HG02885 (cell line): ENCODE measurements at regions not wholly inside any gene's neighbourhood (a gene's known extent, or its start where the extent isn't known, plus 50 kb on each side); places are given as distances from the start of the nearest gene placed in this dataset.

ENCODE experiments used
- ATAC-seq: cut with Tn5 transposase; IDR thresholded peaks from one replicate; pipeline ENCODE4 v1.9.1; 2021; ENCODE audit warnings: mild to moderate bottlenecking; ENCODE audit not compliant: unreplicated experiment, poor library complexity

- ATAC-seq: no peak
Observed at GRCh38 chr11:11056316-11056715, 198.5 kb upstream of the ZBED5 start.

DNA sequence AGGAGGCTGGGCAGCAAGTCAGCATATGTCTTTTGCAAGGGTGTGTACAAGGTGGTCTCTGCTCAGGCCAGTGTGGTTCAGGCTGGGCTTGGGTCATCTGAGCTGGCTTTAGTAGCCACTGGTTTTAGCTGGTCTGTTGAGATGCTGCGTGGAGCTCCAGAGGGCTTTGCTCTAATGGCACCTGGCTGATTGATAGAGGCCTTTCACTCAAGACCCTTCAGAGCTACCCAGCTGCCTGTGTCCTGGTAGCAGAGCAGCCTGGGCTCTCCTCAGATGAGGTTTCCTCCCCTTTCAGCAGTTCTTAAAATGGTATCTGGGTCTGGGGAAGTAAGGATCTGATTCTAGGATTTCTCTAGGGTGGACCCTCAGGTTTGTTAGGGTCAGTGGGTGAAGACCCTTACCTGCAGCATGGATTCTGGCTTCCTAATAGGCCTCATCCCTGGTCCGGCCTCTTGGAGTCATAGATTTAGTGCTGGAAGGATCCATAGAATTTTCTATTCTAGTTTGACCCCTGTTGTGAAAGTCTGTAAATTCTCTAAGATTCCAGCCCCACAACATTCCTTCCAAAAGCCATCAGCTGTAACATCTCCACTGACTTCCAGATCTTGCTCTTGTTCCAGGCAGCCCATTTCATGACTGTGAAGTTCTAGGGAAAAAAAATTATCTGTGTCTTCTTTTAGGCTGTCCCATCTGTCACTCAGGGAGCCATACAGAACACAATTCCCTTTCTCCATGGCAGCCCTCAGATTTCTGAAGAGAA is 190.2 kb upstream of the ZBED5 start:
- ATAC-seq: no peak

GRCh38 chr11:11046781-11047180 is 188.9 kb upstream of the ZBED5 start:
- no peak for ATAC-seq

DNA sequence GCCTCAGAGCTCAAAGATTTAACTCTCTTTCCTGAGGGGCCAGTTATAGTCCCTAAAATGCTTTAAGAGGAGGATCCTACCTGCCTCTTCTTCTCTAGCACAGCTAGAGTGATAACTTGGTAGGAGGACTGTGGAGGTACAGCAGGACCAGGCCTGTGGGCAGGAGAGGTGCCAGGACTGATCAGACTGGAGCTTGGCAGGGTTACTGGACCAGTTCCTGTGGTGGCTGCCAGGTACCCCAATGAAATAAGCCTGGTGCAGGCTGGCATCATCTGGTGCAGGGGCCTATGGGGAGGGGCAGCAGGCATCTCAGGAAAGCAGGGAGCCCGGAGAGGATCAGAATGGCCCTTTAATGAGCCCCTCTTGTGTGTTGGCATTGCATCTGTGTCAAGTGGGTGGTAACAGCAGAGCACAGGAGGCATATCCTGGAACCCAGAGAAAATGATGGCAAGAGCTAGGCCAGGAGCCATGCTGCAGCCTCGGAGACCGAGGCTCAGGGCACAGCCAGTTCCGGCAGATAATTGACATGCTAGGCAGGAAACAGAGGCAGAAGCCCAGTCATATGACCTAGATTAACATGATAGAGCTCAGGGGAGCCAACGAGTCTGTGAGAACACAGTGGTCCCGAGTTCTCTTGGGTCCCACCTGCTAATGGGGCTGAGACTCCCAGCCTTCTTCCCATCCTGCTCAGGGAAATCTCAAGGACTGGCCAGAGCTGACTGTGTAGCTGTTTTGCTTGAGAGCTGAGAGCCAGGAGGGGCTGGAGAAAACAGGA is 187.5 kb upstream of the ZBED5 start:
- ATAC-seq: no peak

DNA sequence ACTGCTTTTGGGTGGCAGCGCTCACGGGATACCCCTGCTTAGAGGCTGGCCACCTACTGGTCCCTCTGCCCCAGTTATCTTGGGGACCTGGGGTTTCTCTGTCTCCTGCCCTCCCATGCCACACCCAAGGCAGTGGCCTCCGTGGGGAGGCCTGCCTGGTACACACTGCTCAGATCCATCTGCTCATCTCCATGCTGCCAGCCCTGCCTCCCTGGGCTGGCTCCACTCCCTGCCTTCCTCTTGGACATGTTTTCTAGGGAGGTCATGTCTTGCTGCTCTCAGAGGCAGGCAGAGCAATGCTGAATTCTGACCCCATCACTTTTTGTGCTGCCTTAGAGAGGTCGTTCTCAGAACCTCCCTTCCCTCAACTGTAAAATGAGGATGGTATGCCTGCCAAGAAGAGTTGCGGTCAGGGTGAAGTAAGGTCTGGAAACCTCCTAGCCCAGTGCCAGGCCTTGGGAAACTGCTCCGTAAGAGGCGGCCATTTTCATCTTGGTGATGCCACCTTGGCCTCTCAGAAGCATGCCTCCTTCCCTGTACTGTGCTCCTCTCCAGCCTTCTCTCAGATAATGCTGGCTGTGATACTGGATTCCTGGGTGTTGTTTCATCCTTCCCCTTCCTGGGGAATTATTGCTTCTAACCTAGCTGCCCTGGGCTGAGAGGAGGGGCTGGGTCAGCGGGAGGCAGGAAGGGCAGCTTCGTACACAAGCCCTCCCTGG is 186.4 kb upstream of the ZBED5 start:
- ATAC-seq: no peak

- ATAC-seq: no peak
Observed at GRCh38 chr11:11043721-11044120, 185.9 kb upstream of the ZBED5 start.

DNA sequence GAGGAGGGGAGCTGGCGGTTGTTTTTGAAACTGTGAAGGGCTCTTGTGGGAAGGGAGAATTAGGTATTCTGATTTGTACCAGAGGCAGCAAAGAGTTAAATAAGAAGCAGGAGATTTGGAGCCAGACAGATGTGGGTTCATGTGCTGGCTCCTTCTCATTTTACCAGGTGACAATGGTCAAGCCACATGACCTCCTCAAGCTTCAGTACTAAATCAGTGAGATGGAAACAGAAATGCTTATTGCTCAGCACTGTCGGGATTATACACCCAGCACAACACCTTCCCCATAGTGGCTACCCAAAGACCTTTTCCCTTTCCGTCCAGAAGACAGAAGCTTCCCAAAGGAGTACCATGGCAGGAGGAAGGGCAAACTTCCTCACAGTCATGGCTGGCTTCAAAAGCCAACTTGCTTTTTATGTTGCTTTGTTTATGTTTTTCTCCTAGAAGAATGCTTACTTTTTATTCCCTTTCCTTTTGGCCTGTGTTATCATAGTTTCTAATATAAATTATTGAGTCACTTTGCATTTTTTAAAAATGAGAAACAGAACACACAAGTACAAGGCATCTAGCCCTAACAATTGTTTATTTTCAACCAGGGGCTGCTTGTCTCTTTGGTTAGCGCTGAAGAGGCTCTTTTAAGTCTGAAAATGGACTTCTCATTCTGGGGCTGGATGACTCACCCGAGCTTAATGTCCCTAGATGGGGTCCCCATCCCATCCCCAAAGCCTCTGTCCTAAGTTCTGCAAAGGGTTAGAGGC is 181.5 kb upstream of the ZBED5 start:
- no peak for ATAC-seq

GRCh38 chr11:11038782-11039181 is 180.9 kb upstream of the ZBED5 start:
- no peak for ATAC-seq

- ATAC-seq: no peak
Observed at GRCh38 chr11:11038352-11038751, 180.5 kb upstream of the ZBED5 start.

DNA sequence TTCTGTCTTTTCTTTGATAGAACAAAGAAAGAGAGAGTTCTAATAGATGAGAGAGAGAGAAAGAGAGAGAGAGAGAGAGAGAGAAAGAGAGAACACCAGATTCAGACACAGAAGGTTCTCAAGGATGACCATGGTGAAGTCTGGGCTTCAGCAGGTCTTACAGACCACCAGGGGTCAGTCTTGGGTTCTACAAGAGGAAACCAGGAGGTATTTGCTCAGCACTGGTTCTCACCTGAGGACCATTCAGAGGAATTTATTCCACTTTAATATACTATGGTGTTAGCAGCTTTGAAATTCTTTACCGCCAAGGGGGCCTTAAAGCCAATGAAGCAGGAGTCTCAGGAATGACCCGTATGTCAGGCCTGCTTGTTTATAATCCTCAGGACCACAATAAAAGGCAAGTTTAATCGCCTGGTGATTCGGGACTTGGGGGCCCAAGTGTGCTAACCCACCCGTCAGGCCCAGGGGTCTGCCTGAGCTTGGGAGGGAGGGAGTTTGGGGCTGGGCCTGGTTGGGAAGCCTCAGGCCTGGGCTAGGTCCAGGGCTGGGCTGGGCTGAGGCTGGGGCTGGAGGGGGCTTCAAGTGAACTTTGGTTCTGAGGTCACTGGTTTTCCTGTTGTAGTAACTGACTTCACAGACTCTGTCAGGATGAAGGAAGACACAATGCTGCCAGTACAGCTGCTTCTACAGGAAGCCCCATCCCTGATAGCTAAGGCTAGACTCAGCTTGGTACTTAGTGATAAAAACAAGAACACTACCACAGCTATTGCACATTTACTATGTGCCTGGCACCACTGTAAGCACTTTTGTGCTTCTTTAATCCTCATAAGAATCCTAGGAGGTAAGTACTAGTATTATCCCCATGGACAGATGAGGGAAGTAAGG is 179.2 kb upstream of the ZBED5 start:
- ATAC-seq: no peak

GRCh38 chr11:11036185-11036847 is 178.5 kb upstream of the ZBED5 start:
- no peak for ATAC-seq

DNA sequence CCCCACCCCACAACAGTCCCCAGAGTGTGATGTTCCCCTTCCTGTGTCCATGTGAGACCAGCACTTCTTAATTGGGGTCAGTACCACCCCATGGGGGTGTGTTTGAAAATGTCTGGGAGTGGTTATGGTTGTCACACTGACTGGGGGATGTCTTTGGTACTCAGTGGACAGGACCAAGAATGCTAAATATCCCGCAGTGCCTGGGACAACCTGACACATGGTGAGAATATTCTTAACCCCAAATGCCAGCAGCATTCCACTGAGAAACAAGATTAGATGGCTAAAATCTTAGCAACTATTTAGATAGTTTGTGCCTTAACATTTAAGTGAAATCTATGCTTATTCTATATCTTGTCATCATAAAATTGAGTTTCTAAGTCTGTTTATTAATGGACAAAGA is 177.5 kb upstream of the ZBED5 start:
- ATAC-seq: no peak

DNA sequence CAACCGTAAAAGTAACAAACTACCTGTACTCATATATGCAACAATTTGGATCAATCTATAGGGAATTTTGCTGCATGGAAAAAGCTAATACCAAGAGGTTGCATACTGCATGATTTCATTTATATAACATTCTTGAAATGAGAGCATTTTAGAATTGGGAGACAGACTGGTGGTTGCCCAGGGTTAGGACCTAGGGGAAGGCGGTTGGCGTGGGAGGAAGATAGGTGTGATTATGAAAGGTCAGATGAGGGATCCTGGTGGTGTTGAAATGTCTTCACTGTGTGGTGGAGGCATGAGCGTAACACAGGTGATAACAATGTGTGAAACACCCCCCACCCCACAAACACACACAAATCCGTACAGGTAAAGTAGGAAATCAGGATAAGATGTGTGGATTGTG is 176.6 kb upstream of the ZBED5 start:
- ATAC-seq: no peak

- no peak for ATAC-seq
Observed at GRCh38 chr11:11032066-11032465, 174.2 kb upstream of the ZBED5 start.

GRCh38 chr11:11029027-11029426 is 171.2 kb upstream of the ZBED5 start:
- no peak for ATAC-seq

DNA sequence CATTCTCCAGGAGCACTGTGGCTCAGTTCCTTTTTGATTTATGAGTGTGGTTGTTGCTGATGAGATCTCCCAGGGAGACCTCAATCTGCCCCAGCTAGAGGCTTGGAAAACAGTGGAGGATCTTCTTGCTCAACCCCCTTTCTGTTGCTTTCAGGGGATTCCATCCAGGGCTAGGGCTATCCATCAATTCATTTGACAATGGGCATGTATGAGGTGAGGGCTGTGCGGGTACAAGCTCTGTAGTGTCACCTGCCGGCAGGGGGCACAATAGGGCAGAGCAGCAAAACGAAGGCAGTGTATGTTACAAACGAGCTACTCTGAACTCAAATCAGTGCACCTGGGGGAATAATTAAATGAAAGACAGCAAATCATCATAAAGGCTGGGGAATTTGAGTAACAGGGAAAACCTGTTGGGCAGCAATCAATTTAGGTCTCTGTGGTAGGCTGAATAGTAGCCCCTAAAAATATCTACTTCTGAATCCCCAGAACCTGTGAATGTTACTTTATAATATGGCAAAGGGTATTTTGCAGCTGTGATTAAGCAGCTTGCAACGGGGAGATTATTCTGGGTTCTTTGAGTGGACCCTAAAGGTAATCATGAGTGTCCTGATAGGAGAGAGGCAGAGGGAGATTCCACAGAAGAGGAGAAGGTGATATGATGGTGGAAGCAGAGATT is 170.3 kb upstream of the ZBED5 start:
- peak; percentile 52 for ATAC-seq

DNA sequence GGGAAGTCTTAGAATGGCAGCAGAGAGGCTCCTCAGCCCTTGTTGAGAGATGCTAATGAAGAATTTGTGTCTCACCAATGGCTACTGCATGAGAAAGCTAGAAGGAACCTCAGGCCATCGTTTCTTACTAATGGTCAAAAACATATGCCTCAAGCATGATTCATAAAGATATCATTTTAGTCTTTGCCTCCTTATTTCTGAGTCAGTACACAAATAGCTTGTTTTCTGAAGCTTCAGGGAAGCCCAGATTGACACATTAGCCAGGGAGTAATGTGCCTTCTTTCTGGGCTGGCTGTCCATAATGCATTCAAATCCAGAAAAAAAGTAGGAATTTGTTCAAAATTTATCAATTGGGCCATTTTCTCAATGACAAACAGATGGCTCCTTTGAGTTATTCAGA is 169.4 kb upstream of the ZBED5 start:
- no peak for ATAC-seq

GRCh38 chr11:11025087-11025486 is 167.2 kb upstream of the ZBED5 start:
- ATAC-seq: no peak
